ENCODE measurements at regions not wholly inside any gene's neighbourhood (a gene's known extent, or its start where the extent isn't known, plus 50 kb on each side); places are given as distances from the start of the nearest gene placed in this dataset.
"Not testable (repeated sequence)": the region's sequence is repeated elsewhere in the genome, so short reads cannot be mapped to it uniquely, and the experiment has no call there.

DNA sequence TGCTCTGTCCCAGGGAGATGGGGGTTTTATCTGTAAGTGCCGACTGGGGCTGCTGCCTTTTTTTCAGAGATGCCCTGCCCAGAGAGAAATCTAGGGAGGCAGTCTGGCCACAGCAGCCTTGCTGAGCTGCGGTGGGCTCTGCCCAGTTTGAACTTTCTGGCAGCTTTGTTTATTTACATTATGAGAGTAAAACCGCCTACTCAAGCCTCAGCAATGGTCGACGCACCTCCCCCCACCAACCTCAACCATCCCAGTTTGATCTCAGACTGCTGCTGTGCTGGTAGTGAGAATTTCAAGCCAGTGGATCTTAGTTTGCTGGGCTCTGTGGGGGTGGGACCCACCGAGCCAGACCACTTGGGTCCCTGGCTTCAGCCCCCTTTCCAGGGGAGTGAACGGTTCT, 188.0 kb downstream of the PRELID2 start:
- H3K27me3 Mint-ChIP-seq; POLR2A ChIA-PET; intact Hi-C loops (cut with micrococcal nuclease); H3K4me3 Mint-ChIP-seq; CTCF ChIA-PET; H3K4me1 Mint-ChIP-seq (ENCODE audit: low read depth); H3K27ac Mint-ChIP-seq; H3K36me3 Mint-ChIP-seq; DNase-seq: not testable (repeated sequence)
- H3K9me3 Mint-ChIP-seq: peaks cover 30% of the 10 kb centered on the region

DNA sequence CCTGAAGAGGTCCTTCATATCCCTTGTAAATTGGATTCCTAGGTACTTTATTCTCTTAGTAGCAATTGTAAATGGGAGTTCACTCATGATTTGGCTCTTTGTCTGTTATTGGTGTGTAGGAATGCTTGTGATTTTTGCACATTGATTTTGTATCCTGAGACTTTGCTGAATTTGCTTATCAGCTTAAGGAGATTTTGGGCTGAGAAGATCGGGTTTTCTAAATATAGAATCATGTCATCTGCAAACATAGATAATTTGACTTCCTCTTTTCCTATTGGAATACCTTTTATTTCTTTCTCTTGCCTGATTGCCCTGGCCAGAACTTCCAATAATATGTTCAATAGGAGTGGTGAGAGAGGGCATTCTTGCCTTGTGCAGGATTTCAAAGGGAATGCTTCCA, 191.9 kb downstream of the PRELID2 start:
- POLR2A ChIA-PET; intact Hi-C loops (cut with micrococcal nuclease): not testable (repeated sequence)
- peaks cover 27% of the 10 kb centered on the region for H3K9me3 Mint-ChIP-seq

DNA sequence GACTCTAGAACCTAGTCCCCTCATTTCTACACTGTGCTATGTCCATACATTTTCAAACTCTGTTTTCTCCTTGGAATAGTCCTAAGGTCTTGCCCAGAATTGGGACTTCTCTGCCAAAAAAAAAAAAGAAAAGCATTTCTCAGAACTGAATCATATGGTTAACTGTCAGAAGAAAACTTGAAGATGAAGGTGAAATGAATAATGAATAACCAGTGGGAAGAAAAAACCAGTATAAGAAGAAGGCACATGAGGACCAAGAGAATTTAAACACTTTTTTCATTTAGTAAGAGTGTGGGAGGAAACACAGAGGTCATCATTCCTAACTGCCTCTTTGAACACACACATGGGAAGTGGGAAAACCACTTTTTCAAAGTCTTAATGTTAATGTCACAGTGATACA, 197.7 kb downstream of the PRELID2 start:
- intact Hi-C loops (cut with micrococcal nuclease): no loop called here
- Mint-ChIP-seq H3K27me3 (no peaks in the 10 kb centered on the region), H3K27ac (no peak overlapping the region), H3K4me1 (ENCODE audit: low read depth) (no peaks in the 10 kb centered on the region), H3K36me3 (no peaks in the 10 kb centered on the region), H3K9me3 (peaks cover 5% of the 10 kb centered on the region), H3K4me3 (no peak overlapping the region)
- CTCF ChIA-PET: no interaction called here
- POLR2A ChIA-PET: no interaction called here
- DNase-seq: no peak

More for the DNA sequence above, 191.9 kb downstream of the PRELID2 start:
- H3K27me3 Mint-ChIP-seq; H3K4me3 Mint-ChIP-seq; H3K4me1 Mint-ChIP-seq (ENCODE audit: low read depth); DNase-seq; CTCF ChIA-PET; H3K27ac Mint-ChIP-seq; H3K36me3 Mint-ChIP-seq: not testable (repeated sequence)

DNA sequence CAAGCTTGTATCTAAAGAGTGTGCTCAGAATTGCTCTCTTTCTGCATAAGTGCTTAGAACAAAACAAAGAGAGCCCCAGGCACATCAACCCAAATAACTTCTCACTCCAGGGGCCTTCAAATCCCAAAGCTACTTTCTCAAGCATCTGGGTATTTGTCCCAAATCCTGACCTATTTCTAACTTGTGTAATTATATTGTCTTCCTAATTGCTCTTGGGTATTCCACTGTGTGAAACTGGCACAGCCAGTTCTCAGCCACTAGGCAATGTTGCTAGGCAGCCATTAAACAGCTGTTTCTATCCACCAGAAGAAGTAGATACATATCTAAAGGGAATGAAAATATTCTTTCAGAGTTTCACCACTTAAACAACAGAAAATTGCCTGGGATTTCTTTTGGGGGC, 198.8 kb downstream of the PRELID2 start:
- Mint-ChIP-seq H3K27ac (no peak overlapping the region), H3K36me3 (no peaks in the 10 kb centered on the region), H3K4me1 (ENCODE audit: low read depth) (no peaks in the 10 kb centered on the region), H3K9me3 (peaks cover 4% of the 10 kb centered on the region), H3K27me3 (no peaks in the 10 kb centered on the region), H3K4me3 (no peak overlapping the region)
- POLR2A ChIA-PET: no interaction called here
- CTCF ChIA-PET: no interaction called here
- intact Hi-C loops (cut with micrococcal nuclease): no loop called here
- no peak for DNase-seq

DNA sequence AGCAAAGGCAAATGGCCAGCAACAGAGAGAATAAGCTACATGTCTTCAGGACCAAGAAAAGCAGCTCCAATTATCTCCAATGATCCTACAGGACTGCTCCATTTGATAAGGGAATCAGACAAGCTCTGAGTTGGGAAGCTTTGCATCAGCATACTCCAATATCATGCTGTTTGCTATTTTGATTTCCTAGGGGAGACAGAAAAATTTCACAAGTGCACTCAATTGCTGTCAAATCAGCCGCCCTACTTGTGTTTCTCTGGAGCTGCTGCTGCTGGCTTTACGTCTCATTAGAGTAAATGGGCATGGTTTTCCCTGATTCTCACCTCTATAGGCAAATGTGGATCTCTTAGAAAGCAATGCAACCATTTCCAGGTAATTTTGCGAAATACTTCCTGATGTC, 201.7 kb downstream of the PRELID2 start:
- intact Hi-C loops (cut with micrococcal nuclease): no loop called here
- Mint-ChIP-seq H3K9me3 (peaks cover 1% of the 10 kb centered on the region), H3K27me3 (no peaks in the 10 kb centered on the region), H3K4me1 (ENCODE audit: low read depth) (no peaks in the 10 kb centered on the region), H3K27ac (no peak overlapping the region), H3K36me3 (no peaks in the 10 kb centered on the region), H3K4me3 (no peak overlapping the region)
- ChIA-PET CTCF (no interaction called here), POLR2A (no interaction called here)
- DNase-seq: no peak

DNA sequence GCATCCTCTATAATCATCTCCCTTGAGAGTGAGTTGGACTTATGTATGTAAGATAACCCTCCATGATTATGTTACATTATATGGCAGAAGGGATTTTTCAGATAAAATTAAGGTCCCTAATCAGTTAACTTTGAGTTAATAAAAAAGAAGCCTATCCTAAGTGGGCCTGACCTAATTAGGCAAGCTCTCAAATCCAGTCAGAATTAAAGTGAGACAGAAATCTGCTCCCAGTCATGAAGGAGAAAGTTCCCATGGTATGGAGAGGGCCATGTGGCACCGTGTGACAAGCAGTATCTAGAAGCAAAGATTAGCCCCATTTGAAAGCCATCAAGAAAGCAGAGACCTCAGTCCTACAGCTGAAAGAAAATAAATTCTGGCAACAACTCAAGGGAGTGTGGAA, 202.4 kb downstream of the PRELID2 start:
- intact Hi-C loops (cut with micrococcal nuclease): no loop called here
- no peaks in the 10 kb centered on the region for H3K27me3 Mint-ChIP-seq
- no peak for DNase-seq
- ChIA-PET CTCF (no interaction called here), POLR2A (no interaction called here)
- H3K36me3 Mint-ChIP-seq: no peaks in the 10 kb centered on the region
- no peaks in the 10 kb centered on the region for H3K4me1 Mint-ChIP-seq (ENCODE audit: low read depth)
- no peak overlapping the region for H3K27ac Mint-ChIP-seq
- no peak overlapping the region for H3K4me3 Mint-ChIP-seq
- H3K9me3 Mint-ChIP-seq: no peaks in the 10 kb centered on the region

DNA sequence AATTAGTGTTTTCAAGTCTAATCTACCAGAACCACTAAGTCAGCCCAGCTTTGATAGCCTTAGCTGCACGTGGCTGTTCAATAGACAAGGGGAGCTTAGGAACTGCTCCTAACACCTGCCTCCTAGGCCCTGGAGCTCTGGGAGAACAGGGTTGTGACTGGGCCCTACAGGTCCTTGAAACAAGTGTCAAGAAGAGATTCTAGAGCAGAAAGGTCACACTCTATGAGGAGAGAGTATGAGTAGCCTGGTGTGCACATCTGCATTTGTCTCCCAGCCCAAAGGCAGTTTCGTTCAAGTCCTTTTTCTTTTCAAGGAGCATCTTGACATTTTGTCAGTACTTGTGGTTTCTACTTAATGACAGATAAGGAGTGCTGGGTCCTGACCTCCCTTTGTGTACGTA, 206.1 kb downstream of the PRELID2 start:
- intact Hi-C loops (cut with micrococcal nuclease): no loop called here
- ChIA-PET CTCF (no interaction called here), POLR2A (no interaction called here)
- no peaks in the 10 kb centered on the region for H3K4me1 Mint-ChIP-seq (ENCODE audit: low read depth)
- H3K4me3 Mint-ChIP-seq: no peak overlapping the region
- H3K27me3 Mint-ChIP-seq: no peaks in the 10 kb centered on the region
- H3K36me3 Mint-ChIP-seq: no peaks in the 10 kb centered on the region
- DNase-seq: no peak
- H3K27ac Mint-ChIP-seq: no peak overlapping the region
- no peaks in the 10 kb centered on the region for H3K9me3 Mint-ChIP-seq

DNA sequence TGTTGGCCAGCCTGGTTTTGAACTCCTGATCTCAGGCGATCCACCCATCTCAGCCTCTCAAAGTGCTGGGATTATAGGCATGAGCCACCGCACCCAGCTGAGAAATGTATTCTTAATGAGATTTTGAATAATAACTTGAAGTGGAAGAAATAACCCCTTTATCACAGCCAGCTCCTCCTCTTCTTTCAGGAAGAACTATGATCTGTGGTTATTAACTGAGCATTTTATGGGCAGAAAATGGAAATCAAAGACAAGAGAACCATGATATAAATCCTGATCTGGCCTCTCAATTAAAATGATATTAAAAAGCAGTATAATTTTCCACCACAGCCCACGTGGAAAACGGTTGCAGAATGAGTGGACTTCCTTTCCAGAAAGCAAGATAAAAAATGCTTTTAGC, 206.6 kb downstream of the PRELID2 start:
- ChIA-PET POLR2A (no interaction called here), CTCF (no interaction called here)
- Mint-ChIP-seq H3K27me3 (no peaks in the 10 kb centered on the region), H3K4me1 (ENCODE audit: low read depth) (no peaks in the 10 kb centered on the region), H3K9me3 (peaks cover 4% of the 10 kb centered on the region), H3K4me3 (no peak overlapping the region), H3K27ac (no peak overlapping the region), H3K36me3 (no peaks in the 10 kb centered on the region)
- DNase-seq: no peak
- intact Hi-C loops (cut with micrococcal nuclease): no loop called here

DNA sequence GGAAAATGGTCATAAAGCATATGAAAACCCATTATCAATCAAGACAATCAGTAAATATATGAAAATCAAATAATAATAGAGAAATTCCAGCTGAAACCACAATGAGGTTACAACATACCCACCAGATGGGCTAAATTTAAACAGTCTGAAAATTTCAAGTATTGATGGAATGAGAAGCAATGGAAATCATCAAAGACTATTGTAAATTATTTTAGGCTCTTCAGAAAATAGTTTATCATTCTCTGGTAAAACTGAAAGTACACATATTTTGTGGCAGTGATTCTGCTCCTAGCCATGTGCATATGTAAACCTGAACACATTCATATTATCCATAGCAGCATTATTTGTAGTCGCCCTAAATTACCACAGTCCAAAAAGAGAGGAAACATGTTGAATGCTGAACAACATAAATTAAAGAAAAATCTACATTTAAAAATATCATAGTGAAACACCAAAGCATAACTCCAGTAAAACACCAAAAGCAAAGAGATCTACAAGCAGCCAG, 215.3 kb downstream of the PRELID2 start:
- no peak for DNase-seq
- intact Hi-C loops (cut with micrococcal nuclease): no loop called here
- Mint-ChIP-seq H3K4me1 (ENCODE audit: low read depth) (no peaks in the 10 kb centered on the region), H3K36me3 (no peaks in the 10 kb centered on the region), H3K27ac (no peak overlapping the region), H3K27me3 (no peaks in the 10 kb centered on the region), H3K9me3 (peaks cover 15% of the 10 kb centered on the region), H3K4me3 (no peak overlapping the region)
- POLR2A ChIA-PET: no interaction called here
- CTCF ChIA-PET: interaction anchor here (0.7 kb wide), 1 partner anchor 747 kb away, joined by 3 read pairs; no protein-coding TSS in a partner anchor

DNA sequence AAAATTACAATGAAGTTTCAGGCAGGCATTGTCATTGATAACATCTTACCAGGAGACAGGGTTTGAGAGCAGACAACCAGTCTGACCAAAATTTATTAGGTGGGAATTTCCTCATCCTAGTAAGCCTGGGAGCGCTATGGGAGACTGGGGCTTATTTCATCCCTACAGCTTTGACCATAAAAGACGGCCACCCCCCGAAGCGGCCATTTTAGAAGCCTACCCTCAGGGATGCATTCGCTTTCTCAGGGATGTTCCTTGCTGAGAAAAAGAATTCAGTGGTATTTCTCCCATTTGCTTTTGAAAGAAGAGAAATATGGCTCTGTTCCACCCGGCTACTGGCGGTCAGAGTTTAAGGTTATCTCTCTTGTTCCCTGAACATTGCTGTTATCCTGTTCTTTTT, 218.4 kb downstream of the PRELID2 start:
- intact Hi-C loops (cut with micrococcal nuclease); H3K4me1 Mint-ChIP-seq (ENCODE audit: low read depth); POLR2A ChIA-PET; H3K4me3 Mint-ChIP-seq; H3K27me3 Mint-ChIP-seq; H3K36me3 Mint-ChIP-seq; CTCF ChIA-PET; DNase-seq; H3K27ac Mint-ChIP-seq: not testable (repeated sequence)
- H3K9me3 Mint-ChIP-seq: peaks cover 14% of the 10 kb centered on the region

DNA sequence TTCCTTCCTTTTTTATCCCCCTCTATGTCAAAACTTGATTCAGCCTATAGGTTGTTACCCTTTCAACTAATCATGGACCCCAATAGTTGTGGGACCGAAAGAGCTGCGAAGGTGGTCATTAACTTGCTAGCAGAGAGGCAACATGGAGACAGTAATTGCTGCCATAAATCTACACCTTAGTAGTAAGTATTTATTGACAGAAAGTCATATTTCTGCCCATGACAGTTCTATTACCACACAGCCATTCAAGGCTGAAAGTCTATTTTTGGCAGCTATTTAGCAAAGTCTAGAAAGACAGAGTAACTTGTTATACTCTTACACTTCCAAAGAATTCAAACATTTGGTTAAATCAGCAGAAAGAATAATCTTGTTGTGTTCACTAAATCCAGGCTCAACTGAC, 236.2 kb downstream of the PRELID2 start:
- CTCF ChIA-PET: no interaction called here
- H3K27me3 Mint-ChIP-seq: no peaks in the 10 kb centered on the region
- no peak overlapping the region for H3K4me3 Mint-ChIP-seq
- H3K4me1 Mint-ChIP-seq (ENCODE audit: low read depth): no peaks in the 10 kb centered on the region
- no peaks in the 10 kb centered on the region for H3K36me3 Mint-ChIP-seq
- POLR2A ChIA-PET: no interaction called here
- no peak for DNase-seq
- peaks cover 12% of the 10 kb centered on the region for H3K9me3 Mint-ChIP-seq
- H3K27ac Mint-ChIP-seq: no peak overlapping the region
- intact Hi-C loops (cut with micrococcal nuclease): no loop called here

DNA sequence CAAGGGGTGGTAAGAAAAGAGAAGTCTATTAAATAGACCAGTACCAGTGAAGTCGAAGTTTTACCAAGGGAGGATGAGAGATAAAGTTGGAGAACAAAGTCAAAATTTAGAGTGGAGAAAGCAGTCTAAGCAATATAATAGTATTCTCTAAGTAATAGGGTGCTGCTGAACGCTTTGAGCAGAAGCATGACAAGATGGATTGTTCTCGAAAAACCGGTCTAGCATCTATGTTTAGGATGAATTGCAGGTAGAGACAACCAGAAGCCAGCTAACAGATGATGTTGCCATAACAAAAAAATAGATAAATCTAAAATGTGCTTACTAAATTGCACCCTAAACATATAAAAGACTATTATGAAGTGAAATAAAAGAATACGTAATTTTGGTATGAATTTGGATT, 237.0 kb downstream of the PRELID2 start:
- Mint-ChIP-seq H3K4me3 (no peak overlapping the region), H3K27ac (no peak overlapping the region), H3K4me1 (ENCODE audit: low read depth) (no peaks in the 10 kb centered on the region), H3K36me3 (no peaks in the 10 kb centered on the region), H3K9me3 (peaks cover 9% of the 10 kb centered on the region), H3K27me3 (no peaks in the 10 kb centered on the region)
- DNase-seq: no peak
- ChIA-PET POLR2A (no interaction called here), CTCF (no interaction called here)
- intact Hi-C loops (cut with micrococcal nuclease): no loop called here

DNA sequence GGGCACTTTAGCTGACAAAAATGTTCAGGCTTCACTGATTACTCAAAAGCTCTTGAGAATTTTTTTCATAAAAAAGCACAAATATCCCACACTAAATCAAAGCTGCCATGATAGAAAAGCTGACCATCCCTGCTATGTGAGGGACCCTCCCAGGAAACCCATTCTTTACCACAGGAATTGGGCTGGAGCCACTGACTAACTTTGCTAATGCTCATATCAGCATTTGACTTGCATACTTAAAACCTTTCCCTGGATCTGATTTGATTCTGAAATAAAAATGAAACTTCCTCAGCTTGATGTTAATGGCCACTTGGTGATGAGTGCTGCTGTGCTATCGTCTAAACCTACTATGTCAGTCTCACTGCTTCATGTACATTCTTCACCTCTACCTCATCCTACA, 243.6 kb downstream of the PRELID2 start:
- Mint-ChIP-seq H3K9me3 (peaks cover 5% of the 10 kb centered on the region), H3K4me3 (no peak overlapping the region), H3K27me3 (no peaks in the 10 kb centered on the region), H3K27ac (no peak overlapping the region), H3K4me1 (ENCODE audit: low read depth) (peaks cover 7% of the 10 kb centered on the region), H3K36me3 (no peaks in the 10 kb centered on the region)
- ChIA-PET POLR2A (no interaction called here), CTCF (no interaction called here)
- no peak for DNase-seq
- intact Hi-C loops (cut with micrococcal nuclease): no loop called here

DNA sequence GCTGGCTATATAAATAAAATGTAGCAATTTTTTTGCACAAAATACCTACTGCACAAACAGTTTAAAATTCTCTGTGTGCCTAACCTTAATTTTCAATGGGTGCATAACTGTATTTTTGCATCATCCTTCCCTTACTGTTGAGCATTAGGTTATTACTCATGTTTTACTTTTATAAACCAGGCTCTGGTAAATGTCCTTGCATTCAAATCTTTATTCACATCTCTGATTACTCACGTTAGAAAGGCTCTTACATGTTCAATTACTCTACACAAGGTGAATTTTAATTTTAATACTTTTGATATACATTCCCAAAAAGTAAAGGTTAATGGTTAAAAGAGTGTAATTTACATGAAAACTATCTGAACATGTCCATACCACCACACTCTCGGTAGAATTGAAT, 246.1 kb downstream of the PRELID2 start:
- Mint-ChIP-seq H3K9me3 (peaks cover 7% of the 10 kb centered on the region), H3K4me3 (no peak overlapping the region), H3K27ac (no peak overlapping the region), H3K4me1 (ENCODE audit: low read depth) (peaks cover 7% of the 10 kb centered on the region), H3K36me3 (no peaks in the 10 kb centered on the region), H3K27me3 (no peaks in the 10 kb centered on the region)
- intact Hi-C loops (cut with micrococcal nuclease): no loop called here
- CTCF ChIA-PET: no interaction called here
- DNase-seq: no peak
- POLR2A ChIA-PET: no interaction called here

Data from activated CD4-positive, alpha-beta memory T cell treated with anti-CD3 and anti-CD28 coated beads for 36 hours (primary cell).